ENCODE measurements at regions not wholly inside any gene's neighbourhood (a gene's known extent, or its start where the extent isn't known, plus 50 kb on each side); places are given as distances from the start of the nearest gene placed in this dataset.
"Not testable (repeated sequence)": the region's sequence is repeated elsewhere in the genome, so short reads cannot be mapped to it uniquely, and the experiment has no call there.

- CTCF ChIA-PET; H3K9me3 Mint-ChIP-seq; H3K4me1 ChIP-seq (ENCODE audit: insufficient read depth, low read length); H3K4me3 ChIP-seq (ENCODE audit: low read length); H3K27ac Mint-ChIP-seq; H3K27me3 Mint-ChIP-seq; intact Hi-C loops (cut with DNase I, micrococcal nuclease); H3K4me1 Mint-ChIP-seq (ENCODE audit: low read depth); ATAC-seq (ENCODE audit: poor library complexity); H3K4me3 Mint-ChIP-seq; DNase-seq; H3K36me3 Mint-ChIP-seq (ENCODE audit: low read depth); H3K27ac ChIP-seq (ENCODE audit: low read depth in 1 of 2, low read length in 2 of 2); H3K9me3 ChIP-seq (ENCODE audit: control insufficient read depth in 1 of 2, insufficient read depth in 1 of 2, low read length in 2 of 2); POLR2A ChIA-PET; H3K36me3 ChIP-seq (ENCODE audit: insufficient read depth, low read length); H3K27me3 ChIP-seq (ENCODE audit: control insufficient read depth in 1 of 2, insufficient read depth in 2 of 2, low read length in 2 of 2): not testable (repeated sequence)
Observed at GRCh38 chr4:49270435-49270834, 284.4 kb downstream of the CWH43 start.

- not testable (repeated sequence) for DNase-seq
Observed at GRCh38 chr4:49270912-49271311, 284.8 kb downstream of the CWH43 start.

GRCh38 chr4:49285905-49286304 is 299.8 kb downstream of the CWH43 start:
- not testable (repeated sequence) for ATAC-seq (ENCODE audit: poor library complexity); H3K4me3 Mint-ChIP-seq

More at GRCh38 chr4:49270912-49271311, 284.8 kb downstream of the CWH43 start:
- H3K27me3 Mint-ChIP-seq; H3K9me3 ChIP-seq (ENCODE audit: control insufficient read depth in 1 of 2, insufficient read depth in 1 of 2, low read length in 2 of 2); H3K4me3 ChIP-seq (ENCODE audit: low read length); ATAC-seq (ENCODE audit: poor library complexity); H3K36me3 Mint-ChIP-seq (ENCODE audit: low read depth); POLR2A ChIA-PET; H3K27ac ChIP-seq (ENCODE audit: low read depth in 1 of 2, low read length in 2 of 2); H3K4me3 Mint-ChIP-seq; CTCF ChIA-PET; H3K4me1 Mint-ChIP-seq (ENCODE audit: low read depth); H3K27ac Mint-ChIP-seq; H3K36me3 ChIP-seq (ENCODE audit: insufficient read depth, low read length); H3K4me1 ChIP-seq (ENCODE audit: insufficient read depth, low read length); H3K27me3 ChIP-seq (ENCODE audit: control insufficient read depth in 1 of 2, insufficient read depth in 2 of 2, low read length in 2 of 2); intact Hi-C loops (cut with DNase I, micrococcal nuclease); H3K9me3 Mint-ChIP-seq: not testable (repeated sequence)

GRCh38 chr4:49286926-49287745 is 301.1 kb downstream of the CWH43 start:
- H3K9me3 ChIP-seq (ENCODE audit: control insufficient read depth in 1 of 2, insufficient read depth in 1 of 2, low read length in 2 of 2); H3K27me3 ChIP-seq (ENCODE audit: control insufficient read depth in 1 of 2, insufficient read depth in 2 of 2, low read length in 2 of 2); H3K36me3 ChIP-seq (ENCODE audit: insufficient read depth, low read length); H3K9me3 Mint-ChIP-seq; H3K27ac ChIP-seq (ENCODE audit: low read depth in 1 of 2, low read length in 2 of 2); ATAC-seq (ENCODE audit: poor library complexity); POLR2A ChIA-PET; H3K4me3 Mint-ChIP-seq; H3K4me3 ChIP-seq (ENCODE audit: low read length); DNase-seq; intact Hi-C loops (cut with DNase I, micrococcal nuclease); H3K27ac Mint-ChIP-seq; H3K4me1 ChIP-seq (ENCODE audit: insufficient read depth, low read length); CTCF ChIA-PET; H3K36me3 Mint-ChIP-seq (ENCODE audit: low read depth); H3K4me1 Mint-ChIP-seq (ENCODE audit: low read depth); H3K27me3 Mint-ChIP-seq: not testable (repeated sequence)

More at GRCh38 chr4:49285905-49286304, 299.8 kb downstream of the CWH43 start:
- H3K27ac Mint-ChIP-seq; H3K27me3 ChIP-seq (ENCODE audit: control insufficient read depth in 1 of 2, insufficient read depth in 2 of 2, low read length in 2 of 2); H3K36me3 Mint-ChIP-seq (ENCODE audit: low read depth); DNase-seq; H3K4me1 ChIP-seq (ENCODE audit: insufficient read depth, low read length); H3K9me3 Mint-ChIP-seq; H3K27ac ChIP-seq (ENCODE audit: low read depth in 1 of 2, low read length in 2 of 2); H3K4me1 Mint-ChIP-seq (ENCODE audit: low read depth); CTCF ChIA-PET; H3K9me3 ChIP-seq (ENCODE audit: control insufficient read depth in 1 of 2, insufficient read depth in 1 of 2, low read length in 2 of 2); POLR2A ChIA-PET; H3K36me3 ChIP-seq (ENCODE audit: insufficient read depth, low read length); H3K27me3 Mint-ChIP-seq; H3K4me3 ChIP-seq (ENCODE audit: low read length); intact Hi-C loops (cut with DNase I, micrococcal nuclease): not testable (repeated sequence)

GRCh38 chr4:49287893-49288292 is 301.8 kb downstream of the CWH43 start:
- H3K27ac Mint-ChIP-seq; H3K27me3 ChIP-seq (ENCODE audit: control insufficient read depth in 1 of 2, insufficient read depth in 2 of 2, low read length in 2 of 2); H3K36me3 ChIP-seq (ENCODE audit: insufficient read depth, low read length); H3K4me3 ChIP-seq (ENCODE audit: low read length); intact Hi-C loops (cut with DNase I, micrococcal nuclease); H3K4me1 Mint-ChIP-seq (ENCODE audit: low read depth); POLR2A ChIA-PET; H3K4me1 ChIP-seq (ENCODE audit: insufficient read depth, low read length); H3K9me3 ChIP-seq (ENCODE audit: control insufficient read depth in 1 of 2, insufficient read depth in 1 of 2, low read length in 2 of 2); H3K36me3 Mint-ChIP-seq (ENCODE audit: low read depth); H3K9me3 Mint-ChIP-seq; H3K4me3 Mint-ChIP-seq; DNase-seq; CTCF ChIA-PET; ATAC-seq (ENCODE audit: poor library complexity); H3K27me3 Mint-ChIP-seq; H3K27ac ChIP-seq (ENCODE audit: low read depth in 1 of 2, low read length in 2 of 2): not testable (repeated sequence)

- H3K27me3 Mint-ChIP-seq; H3K36me3 ChIP-seq (ENCODE audit: insufficient read depth, low read length); H3K4me3 ChIP-seq (ENCODE audit: low read length); H3K9me3 ChIP-seq (ENCODE audit: control insufficient read depth in 1 of 2, insufficient read depth in 1 of 2, low read length in 2 of 2); H3K4me1 ChIP-seq (ENCODE audit: insufficient read depth, low read length); ATAC-seq (ENCODE audit: poor library complexity); H3K36me3 Mint-ChIP-seq (ENCODE audit: low read depth); intact Hi-C loops (cut with DNase I, micrococcal nuclease); H3K27ac ChIP-seq (ENCODE audit: low read depth in 1 of 2, low read length in 2 of 2); H3K9me3 Mint-ChIP-seq; H3K27ac Mint-ChIP-seq; H3K4me1 Mint-ChIP-seq (ENCODE audit: low read depth); H3K27me3 ChIP-seq (ENCODE audit: control insufficient read depth in 1 of 2, insufficient read depth in 2 of 2, low read length in 2 of 2); H3K4me3 Mint-ChIP-seq; POLR2A ChIA-PET; CTCF ChIA-PET; DNase-seq: not testable (repeated sequence)
Observed at GRCh38 chr4:49288796-49289195, 302.7 kb downstream of the CWH43 start.

GRCh38 chr4:49314815-49315214 is 328.7 kb downstream of the CWH43 start:
- H3K4me1 ChIP-seq (ENCODE audit: insufficient read depth, low read length); H3K4me3 ChIP-seq (ENCODE audit: low read length); DNase-seq; H3K9me3 Mint-ChIP-seq; H3K27me3 ChIP-seq (ENCODE audit: control insufficient read depth in 1 of 2, insufficient read depth in 2 of 2, low read length in 2 of 2); ATAC-seq (ENCODE audit: poor library complexity); H3K27me3 Mint-ChIP-seq; H3K36me3 Mint-ChIP-seq (ENCODE audit: low read depth); CTCF ChIA-PET; H3K4me1 Mint-ChIP-seq (ENCODE audit: low read depth); H3K36me3 ChIP-seq (ENCODE audit: insufficient read depth, low read length); H3K4me3 Mint-ChIP-seq; intact Hi-C loops (cut with DNase I, micrococcal nuclease); H3K27ac Mint-ChIP-seq; H3K27ac ChIP-seq (ENCODE audit: low read depth in 1 of 2, low read length in 2 of 2); POLR2A ChIA-PET: not testable (repeated sequence)
- H3K9me3 ChIP-seq (ENCODE audit: control insufficient read depth in 1 of 2, insufficient read depth in 1 of 2, low read length in 2 of 2): peaks cover 0 to 12% of the 10 kb centered on the region in 2 experiments

All from CD4-positive, alpha-beta T cell (primary cell).